A549 (cell line): ENCODE measurements at regions not wholly inside any gene's neighbourhood (a gene's known extent, or its start where the extent isn't known, plus 50 kb on each side); places are given as distances from the start of the nearest gene placed in this dataset.

ENCODE experiments used
- CTCF ChIP-seq: fragments of >200 bp; sonication (Bioruptor Twin); formaldehyde crosslinking; IDR thresholded peaks from 3 replicates; pipeline ENCODE4 v1.5.1; 2016
- E2F6 ChIP-seq: IDR thresholded peaks from 2 replicates; pipeline ENCODE4 v1.6.1; 2012; ENCODE audit warnings: low read depth, borderline replicate concordance
- EP300 ChIP-seq, 2 experiments: fragments of >200 bp; sonication (Bioruptor Twin); formaldehyde crosslinking; IDR thresholded peaks; 2 replicates in 1 of 2; 3 replicates in 1 of 2; pipeline ENCODE4 v1.6.1; 2016 to 2017
- POLR2A ChIP-seq: IDR thresholded peaks from 2 replicates; pipeline ENCODE4 v1.6.1; 2012; ENCODE audit warnings: mild to moderate bottlenecking, low read length
- USF2 ChIP-seq: fragments of 450-650 bp; IDR thresholded peaks from 2 replicates; pipeline ENCODE4 v1.6.1; 2014; ENCODE audit warnings: antibody characterized with exemption

GRCh38 chr4:138596896-138597295 is 354.7 kb upstream of the SLC7A11 start:
- TF ChIP-seq CTCF (no peak), E2F6 (no peak), POLR2A (no peak), USF2 (no peak), EP300 (IDR thresholded peaks at IDR 0.05) (no peak)
